ENCODE measurements at regions not wholly inside any gene's neighbourhood (a gene's known extent, or its start where the extent isn't known, plus 50 kb on each side); places are given as distances from the start of the nearest gene placed in this dataset.

- ATAC-seq (no peak), DNase-seq (no peak)
- Histone ChIP-seq H3K4me3 (no peak overlapping the region), H3K9me3 (no peaks in the 10 kb centered on the region), H3K27me3 (no peaks in the 10 kb centered on the region), H3K4me1 (no peaks in the 10 kb centered on the region), H3K27ac (no peak overlapping the region), H3K36me3 (no peaks in the 10 kb centered on the region)
- TF ChIP-seq POLR2A (IDR thresholded peaks at IDR 0.05) (no peak), CTCF (IDR thresholded peaks at IDR 0.05) (no peak)
- intact Hi-C loops (cut with DNase I), result no loop called here
- WGBS (ENCODE audit: insufficient coverage, low coverage, low lambda C conversion rate, missing lambda C conversion rate), result 40% methylated on average over 3 of the region's 3 CpGs
These were observed 1043.8 kb downstream of the PLA2G4A start for GRCh38 chr1:187872550-187872949.

GRCh38 chr1:187873126-187873525 lies 1044.4 kb downstream of the PLA2G4A start:
- H3K9me3 ChIP-seq, result no peaks in the 10 kb centered on the region
- TF ChIP-seq POLR2A (IDR thresholded peaks at IDR 0.05) (no peak), CTCF (IDR thresholded peaks at IDR 0.05) (no peak)
- H3K4me1 ChIP-seq, result no peaks in the 10 kb centered on the region
- WGBS (ENCODE audit: insufficient coverage, low coverage, low lambda C conversion rate, missing lambda C conversion rate), result 46% methylated on average over 2 of the region's 2 CpGs
- H3K27me3 ChIP-seq, result no peaks in the 10 kb centered on the region
- H3K27ac ChIP-seq, result no peak overlapping the region
- intact Hi-C loops (cut with DNase I), result no loop called here
- H3K36me3 ChIP-seq, result no peaks in the 10 kb centered on the region
- no peak overlapping the region for H3K4me3 ChIP-seq
- ATAC-seq, result no peak
- no peak for DNase-seq

- Histone ChIP-seq H3K36me3 (no peaks in the 10 kb centered on the region), H3K27ac (no peak overlapping the region), H3K9me3 (no peaks in the 10 kb centered on the region), H3K4me3 (no peak overlapping the region), H3K4me1 (no peaks in the 10 kb centered on the region), H3K27me3 (no peaks in the 10 kb centered on the region)
- no peak for ATAC-seq
- no peak for TF ChIP-seq CTCF (IDR thresholded peaks at IDR 0.05)
- no peak for TF ChIP-seq POLR2A (IDR thresholded peaks at IDR 0.05)
- WGBS (ENCODE audit: insufficient coverage, low coverage, low lambda C conversion rate, missing lambda C conversion rate), result 73% methylated on average over 2 of the region's 2 CpGs
- no peak for DNase-seq
- intact Hi-C loops (cut with DNase I), result no loop called here
These were observed 1048.0 kb downstream of the PLA2G4A start for GRCh38 chr1:187876775-187877174.

GRCh38 chr1:187877220-187877619 lies 1048.5 kb downstream of the PLA2G4A start:
- no peak for TF ChIP-seq POLR2A (IDR thresholded peaks at IDR 0.05)
- Histone ChIP-seq H3K4me3 (no peak overlapping the region), H3K27ac (no peak overlapping the region), H3K9me3 (no peaks in the 10 kb centered on the region), H3K4me1 (no peaks in the 10 kb centered on the region), H3K36me3 (no peaks in the 10 kb centered on the region), H3K27me3 (no peaks in the 10 kb centered on the region)
- DNase-seq (no peak), ATAC-seq (no peak)
- WGBS (ENCODE audit: insufficient coverage, low coverage, low lambda C conversion rate, missing lambda C conversion rate), result 36% methylated on average over 5 of the region's 5 CpGs
- intact Hi-C loops (cut with DNase I), result no loop called here

GRCh38 chr1:187878883-187879282 lies 1050.1 kb downstream of the PLA2G4A start:
- intact Hi-C loops (cut with DNase I), result no loop called here
- ATAC-seq, result no peak
- WGBS (ENCODE audit: insufficient coverage, low coverage, low lambda C conversion rate, missing lambda C conversion rate), result 62% methylated on average over 8 of the region's 8 CpGs
- no peaks in the 10 kb centered on the region for H3K9me3 ChIP-seq
- H3K4me3 ChIP-seq, result no peak overlapping the region
- no peak for DNase-seq
- H3K27me3 ChIP-seq, result no peaks in the 10 kb centered on the region
- no peaks in the 10 kb centered on the region for H3K36me3 ChIP-seq
- no peaks in the 10 kb centered on the region for H3K4me1 ChIP-seq
- no peak for TF ChIP-seq POLR2A (IDR thresholded peaks at IDR 0.05)
- no peak for TF ChIP-seq CTCF (IDR thresholded peaks at IDR 0.05)
- H3K27ac ChIP-seq, result no peak overlapping the region

Data from right lobe of liver (tissue), 6 donors.